Gastrocnemius medialis (tissue), 4 donors: ENCODE measurements at regions not wholly inside any gene's neighbourhood (a gene's known extent, or its start where the extent isn't known, plus 50 kb on each side); places are given as distances from the start of the nearest gene placed in this dataset.

Experiments used
- CTCF ChIP-seq, 5 experiments: fragments of 450-650 bp in 3 of 5; fragments of 200-600 bp in 2 of 5; sonication (generic) in 2 of 5; IDR thresholded peaks in 4 of 5; conservative IDR thresholded peaks in 1 of 5; 1 replicate in 4 of 5; 2 replicates in 1 of 5; pipeline ENCODE4 v1.5.1; 2016 to 2019; ENCODE audit warnings: antibody characterized with exemption in 5 of 5, mild to moderate bottlenecking in 3 of 5, moderate library complexity in 3 of 5
- POLR2A ChIP-seq, 2 donors: fragments of 450-650 bp; IDR thresholded peaks; one replicate each; pipeline ENCODE4 v1.6.1; 2017; ENCODE audit warnings: antibody characterized with exemption in 2 of 2, mild to moderate bottlenecking in 2 of 2, moderate library complexity in 2 of 2

GRCh38 chr5:67960939-67961338 lies 254.6 kb upstream of the PIK3R1 start:
- no peak for TF ChIP-seq POLR2A (IDR thresholded peaks at IDR 0.05)
- no peak for TF ChIP-seq CTCF (IDR thresholded peaks at IDR 0.05 in 4 of 5, conservative IDR thresholded peaks at IDR 0.05 in 1 of 5)
